Endometrial microvascular endothelial cells (primary cell): ENCODE measurements at regions not wholly inside any gene's neighbourhood (a gene's known extent, or its start where the extent isn't known, plus 50 kb on each side); places are given as distances from the start of the nearest gene placed in this dataset.

Experiments
- in situ Hi-C: cut with HindIII; loops from 2 replicates; pipeline ENCODE4 v1.10.0; 2017; ENCODE audit warnings: low sequenced_read_pairs, low pct_unique_long_range_greater_than_20kb; ENCODE audit errors: inconsistent ontology term

GRCh38 chr16:86191663-86192062, 292.7 kb downstream of the IRF8 start:
- in situ Hi-C loops, result no loop called here

- in situ Hi-C loops, result no loop called here
Observed at GRCh38 chr16:86193528-86194193, 294.7 kb downstream of the IRF8 start.

DNA sequence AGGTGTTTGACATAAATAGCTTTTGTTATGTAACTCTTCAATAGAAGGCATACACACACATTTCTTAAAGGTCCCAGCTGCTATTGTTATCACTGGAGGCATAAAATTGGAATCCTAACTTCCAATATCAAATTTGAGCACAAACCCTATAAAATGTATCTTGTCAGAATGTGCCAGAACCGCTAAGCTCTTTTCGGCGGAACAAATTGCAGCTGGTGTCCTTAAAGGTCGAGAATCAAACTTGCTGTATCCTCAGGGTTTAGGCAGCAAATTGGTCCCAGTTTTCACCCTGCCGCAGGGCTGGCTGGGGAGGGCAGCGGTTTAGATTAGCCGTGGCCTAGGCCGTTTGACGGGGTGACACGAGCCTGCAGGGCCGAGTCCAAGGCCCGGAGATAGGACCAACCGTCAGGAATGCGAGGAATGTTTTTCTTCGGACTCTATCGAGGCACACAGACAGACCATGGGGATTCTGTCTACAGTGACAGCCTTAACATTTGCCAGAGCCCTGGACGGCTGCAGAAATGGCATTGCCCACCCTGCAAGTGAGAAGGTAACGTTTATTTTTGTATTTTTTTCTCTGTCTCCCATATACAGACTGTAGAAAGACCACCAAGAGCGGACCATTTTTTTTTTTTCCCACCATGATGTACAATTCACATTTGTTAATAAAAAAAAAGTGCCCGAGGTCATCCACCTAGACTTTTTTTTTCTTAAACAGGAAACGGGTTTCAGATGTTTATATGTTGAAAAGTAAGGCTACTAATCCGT, 297.1 kb downstream of the IRF8 start:
- in situ Hi-C loops, result no loop called here

- in situ Hi-C loops, result no loop called here
Observed at GRCh38 chr16:86196687-86197391, 297.9 kb downstream of the IRF8 start.

DNA sequence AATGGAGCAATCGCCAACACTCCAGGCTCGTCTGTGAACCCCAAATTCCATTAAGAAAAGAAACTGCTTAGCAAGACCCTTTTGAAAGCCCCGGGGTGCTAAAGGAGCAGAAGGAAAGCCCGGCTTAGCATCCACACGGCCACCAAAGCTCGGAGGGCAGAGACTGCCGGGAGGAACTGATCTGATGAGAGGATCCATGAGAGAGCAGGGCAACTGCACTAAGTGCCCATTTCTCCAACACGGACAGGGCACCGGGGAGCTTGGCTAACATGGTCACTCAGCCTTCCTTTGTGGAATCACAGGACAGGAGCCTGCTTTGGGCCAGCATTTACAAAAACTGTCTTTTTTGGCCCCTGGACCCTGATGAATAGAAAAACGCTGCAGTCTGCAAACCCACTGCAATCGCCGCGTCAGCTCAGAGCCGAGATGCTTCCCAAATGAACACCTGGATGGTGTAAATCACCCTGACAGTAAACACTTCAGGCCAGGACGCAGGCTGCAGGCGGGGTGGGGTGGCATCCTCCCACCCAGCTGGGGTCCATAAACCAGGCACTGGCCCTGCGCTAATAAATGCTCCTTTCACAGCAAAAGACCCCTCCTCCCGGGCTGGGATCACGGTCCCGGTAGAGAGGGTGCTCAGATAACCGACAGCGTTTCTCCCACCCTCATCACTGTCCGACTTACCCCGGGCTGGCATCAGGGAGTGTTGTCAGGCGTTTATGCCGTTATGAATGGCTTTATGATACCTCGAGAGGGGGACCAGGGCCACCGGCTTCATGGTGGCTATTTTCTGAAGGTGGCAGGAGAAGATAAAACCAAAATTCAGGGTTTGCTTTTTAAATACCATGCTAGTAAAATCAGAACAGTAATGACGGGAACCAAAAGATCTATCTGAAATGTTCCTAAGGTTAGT, 299.5 kb downstream of the IRF8 start:
- in situ Hi-C loops, result no loop called here

DNA sequence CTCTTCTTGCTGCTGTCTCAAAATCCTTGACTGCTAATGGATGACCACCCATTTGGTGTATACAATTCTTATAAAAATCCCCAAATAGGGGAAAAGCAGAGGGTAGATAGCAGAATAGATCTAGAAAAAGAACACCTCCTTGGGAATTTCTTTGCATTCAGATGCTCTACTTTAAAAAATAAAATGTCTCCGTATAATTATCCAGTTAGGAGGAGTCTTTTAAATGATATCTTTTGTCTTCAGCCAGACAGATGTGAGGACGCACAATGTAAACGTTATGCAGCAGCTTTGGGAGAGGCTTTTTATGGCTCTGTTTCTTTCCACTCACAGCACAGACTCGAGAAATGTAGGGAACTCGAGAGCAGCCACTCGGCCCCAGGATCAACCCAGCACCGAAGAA, 300.2 kb downstream of the IRF8 start:
- in situ Hi-C loops, result no loop called here

GRCh38 chr16:86199871-86200695, 301.1 kb downstream of the IRF8 start:
- in situ Hi-C loops, result no loop called here

DNA sequence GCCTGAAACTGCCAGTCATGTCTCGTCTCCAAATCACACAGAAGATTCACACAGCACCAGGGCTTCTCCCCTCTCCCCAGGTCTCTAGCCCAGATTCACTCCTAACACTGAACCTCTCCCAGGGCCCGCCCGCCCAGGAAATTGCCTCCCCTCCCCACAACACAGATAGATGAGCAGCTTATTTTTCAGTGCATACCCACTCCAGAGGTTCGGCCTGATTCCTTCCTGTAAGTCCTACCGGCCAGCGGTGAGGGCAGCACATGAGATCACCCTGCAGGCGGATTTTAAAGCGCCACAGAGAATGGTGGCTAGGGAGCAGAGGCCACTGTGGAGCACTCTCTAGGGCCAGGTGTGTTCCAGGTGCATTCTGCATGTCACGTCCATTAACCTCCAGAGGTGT, 301.8 kb downstream of the IRF8 start:
- in situ Hi-C loops, result no loop called here

DNA sequence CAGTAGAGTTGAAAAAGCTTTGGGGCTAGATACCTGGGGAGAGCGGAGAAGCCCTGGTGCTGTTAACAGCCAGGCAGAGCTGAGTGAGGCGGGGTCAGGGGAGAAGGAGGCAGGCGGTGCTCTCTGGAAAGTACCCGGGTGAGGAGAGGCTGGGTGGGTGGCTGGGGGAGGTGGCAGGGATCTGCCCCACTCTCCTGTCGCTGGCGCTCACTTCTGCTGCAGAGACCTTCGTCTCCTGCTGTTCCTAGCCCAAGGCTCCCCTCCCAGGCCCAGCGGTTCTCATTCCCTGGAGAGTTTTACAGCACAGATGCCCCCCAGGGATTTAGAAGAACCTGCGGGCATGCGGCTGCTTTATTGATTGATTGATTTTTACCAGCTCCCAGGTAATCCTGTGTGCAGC, 302.8 kb downstream of the IRF8 start:
- in situ Hi-C loops, result no loop called here

DNA sequence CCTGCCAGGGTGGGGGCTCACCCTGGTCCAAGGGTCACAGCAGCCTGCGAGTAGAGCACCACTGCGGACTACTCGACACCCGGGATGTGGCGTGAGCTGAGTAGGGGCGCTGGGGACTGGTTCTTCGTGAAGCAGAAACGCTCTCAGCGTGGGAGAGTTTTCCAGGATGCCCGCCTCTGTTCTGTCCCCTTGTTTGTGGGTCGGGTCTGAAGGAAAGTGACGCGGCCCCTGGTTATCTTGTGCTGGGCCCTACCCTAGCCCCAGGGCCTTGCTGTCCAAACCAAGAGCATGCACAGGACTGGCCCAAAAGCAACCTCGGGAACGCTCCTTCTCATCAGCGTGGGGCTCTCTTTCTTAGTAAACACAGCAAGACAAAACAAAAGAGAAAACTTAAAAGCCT, 303.3 kb downstream of the IRF8 start:
- in situ Hi-C loops, result no loop called here

GRCh38 chr16:86202760-86203426, 303.9 kb downstream of the IRF8 start:
- in situ Hi-C loops, result no loop called here

DNA sequence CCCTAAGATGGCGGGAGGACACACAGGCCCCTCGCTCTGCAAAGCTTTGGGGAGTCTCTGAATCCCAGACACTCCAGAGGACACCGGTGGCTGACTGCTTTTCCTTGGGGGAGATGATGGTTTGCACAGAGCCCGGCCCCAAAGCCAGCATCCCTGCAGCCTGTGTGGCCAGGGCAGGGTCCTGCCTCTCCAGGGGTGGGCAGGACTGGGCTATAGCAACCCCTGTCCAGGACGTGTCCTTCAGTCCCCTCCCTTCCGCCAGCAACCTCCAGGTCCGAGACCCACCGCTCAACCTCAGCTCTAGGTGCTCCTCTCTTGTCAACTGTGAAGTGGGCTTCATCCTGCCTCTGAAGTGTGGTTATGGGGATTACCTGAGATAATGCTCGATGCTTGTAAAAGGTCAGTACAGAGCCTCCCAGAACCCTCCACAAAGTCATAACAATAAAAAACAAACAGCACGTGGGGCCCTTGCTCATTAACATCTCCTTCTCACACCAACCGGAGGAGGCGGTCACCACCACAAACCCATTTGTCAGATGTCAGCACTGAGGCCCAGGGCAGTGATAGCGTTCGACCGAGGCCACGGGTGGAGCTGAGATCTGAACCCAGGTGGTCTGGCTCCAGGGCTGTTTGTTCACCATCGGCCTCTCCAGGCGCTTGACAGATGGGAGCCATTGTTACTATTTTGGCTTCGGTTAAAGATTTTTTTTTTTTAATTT, 304.8 kb downstream of the IRF8 start:
- in situ Hi-C loops, result no loop called here

DNA sequence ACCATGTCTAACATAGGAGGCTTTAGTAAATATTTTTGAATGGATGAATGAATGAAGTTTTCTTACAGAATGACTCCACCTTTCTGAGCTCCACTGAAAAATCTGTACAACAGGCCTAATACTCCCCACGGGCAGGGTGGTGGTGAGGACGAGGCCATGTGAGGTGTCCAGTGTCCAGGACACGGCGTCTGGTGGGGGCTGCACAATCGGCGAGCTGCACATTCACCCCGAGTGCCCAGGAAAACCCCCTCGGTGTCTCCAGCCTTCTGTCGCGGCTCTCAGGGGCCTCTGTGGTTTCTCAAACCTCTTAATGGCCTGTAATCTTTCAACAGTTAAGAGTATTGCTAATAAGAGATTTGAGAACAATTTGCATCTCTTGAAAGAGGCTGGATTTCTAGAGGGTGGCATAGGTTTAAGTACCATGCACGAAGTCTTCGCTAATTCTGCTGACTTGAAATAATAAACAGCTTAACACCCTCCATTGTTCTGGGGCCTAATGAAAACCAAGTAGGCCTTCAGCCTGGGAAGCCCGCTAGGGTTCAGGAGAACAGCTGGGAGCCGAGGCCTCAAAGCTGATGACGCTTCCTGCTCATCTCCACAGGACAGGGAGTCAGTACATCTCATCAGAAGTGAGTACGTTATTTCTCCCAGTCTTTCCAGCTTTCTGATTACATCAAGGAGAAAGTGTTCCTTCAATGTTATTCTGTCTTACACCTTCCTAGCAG, 304.6 kb upstream of the FOXF1 start:
- in situ Hi-C loops, result no loop called here

- in situ Hi-C loops, result no loop called here
Observed at GRCh38 chr16:86207350-86207749, 303.0 kb upstream of the FOXF1 start.

- in situ Hi-C loops, result no loop called here
Observed at GRCh38 chr16:86209202-86209601, 301.1 kb upstream of the FOXF1 start.

DNA sequence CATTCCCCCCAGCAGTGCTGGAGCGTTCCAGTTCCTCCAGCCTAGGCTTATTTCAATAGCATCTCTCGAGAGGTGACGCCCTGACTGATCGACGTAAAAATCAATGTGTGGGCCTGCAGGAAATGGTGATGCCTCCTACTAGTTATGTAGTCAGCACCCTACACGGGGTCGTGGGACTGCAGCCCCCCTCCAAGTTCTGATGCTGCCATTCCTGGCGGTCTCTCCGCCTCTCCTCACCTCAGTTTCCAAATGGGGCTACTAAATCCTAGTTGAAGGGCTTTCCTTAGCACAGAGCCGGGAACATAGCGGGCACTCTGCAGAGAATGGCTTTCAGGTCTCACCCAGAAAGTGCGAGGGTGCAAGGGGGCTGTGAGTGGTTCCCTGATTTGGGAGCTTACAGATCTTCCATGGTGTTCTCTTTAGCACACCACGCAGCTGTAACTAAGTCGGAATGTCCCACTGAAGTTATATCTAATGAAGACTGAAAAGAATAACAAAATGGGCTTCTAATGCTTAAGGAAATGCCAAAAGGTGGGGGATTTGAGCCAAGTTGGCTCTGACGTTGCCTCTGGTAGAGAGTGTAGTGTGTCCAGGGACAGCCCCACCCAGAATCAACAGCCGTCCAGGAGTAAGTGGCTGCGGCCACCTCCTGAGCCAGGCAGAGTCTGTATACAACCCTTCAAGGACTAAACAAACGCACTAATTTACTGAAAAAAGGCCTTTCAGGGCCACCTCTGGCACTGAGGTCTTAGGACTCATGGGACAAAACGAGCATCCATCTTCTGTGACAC, 299.7 kb upstream of the FOXF1 start:
- in situ Hi-C loops, result no loop called here
